GM12878 (cell line): ENCODE measurements at regions not wholly inside any gene's neighbourhood (a gene's known extent, or its start where the extent isn't known, plus 50 kb on each side); places are given as distances from the start of the nearest gene placed in this dataset.

Experiments used
- ATAC-seq: fragments of 200-7000 bp; cut with Tn5 transposase; 3 replicates; pipeline ENCODE4 v1.9.1; 2020; ENCODE audit warnings: mild to moderate bottlenecking, moderate library complexity
- BruUV-seq: library from RNA; stranded (reverse); fragments of 400-500 nt; replicated peaks from 2 replicates; lab custom pipeline; 2021; lab: Mats Ljungman, UMichigan
- CTCF ChIA-PET: fragments of 300-600 bp; sonication (Branson Sonifier 250); formaldehyde crosslinking; extraction: SDS; loops from one replicate; lab custom pipeline; 2021; ENCODE audit warnings: inconsistent platforms; lab: Yijun Ruan, JAX
- POLR2A ChIA-PET: fragments of 350-600 bp; formaldehyde crosslinking; extraction: SDS; loops from one replicate; lab custom pipeline; 2021; ENCODE audit warnings: inconsistent platforms; lab: Charles Lee
- RAD21 ChIA-PET: fragments of 300-600 bp; sonication (Branson Sonifier 250); formaldehyde crosslinking; loops from one replicate; lab custom pipeline; 2023; ENCODE audit warnings: antibody characterized with exemption; ENCODE audit not compliant: unreplicated experiment; lab: Charles Lee
- SMC1A ChIA-PET: fragments of 300-600 bp; sonication (Branson Sonifier 250); formaldehyde crosslinking; loops from one replicate; lab custom pipeline; 2023; ENCODE audit not compliant: unreplicated experiment, uncharacterized antibody; lab: Charles Lee
- DNase-seq: peaks from one replicate; pipeline ENCODE4 v3.0.0-alpha.2; 2011; ENCODE audit warnings: low read depth, low spot score
- FAIRE-seq: peaks from 3 replicates; lab custom pipeline; 2011; peaks lifted over from hg19 to GRCh38; lab: Jason Lieb, UNC
- H2AFZ ChIP-seq: 2 replicates; pipeline ENCODE4 v1.6.0; 2011; ENCODE audit warnings: low read depth, low read length, control low read depth; ENCODE audit not compliant: control insufficient read depth
- H3K27ac ChIP-seq: 2 replicates; pipeline ENCODE4 v1.5.1; 2011; ENCODE audit warnings: control low read depth; ENCODE audit not compliant: control insufficient read depth, insufficient read depth
- H3K27me3 ChIP-seq, 2 experiments: replicated peaks in 1 of 2; 2 replicates each; pipeline versions ENCODE4 v1.6.0 to v1.6.1; 2011; ENCODE audit warnings: low read length in 1 of 2; ENCODE audit not compliant: control insufficient read depth in 2 of 2, insufficient read depth in 2 of 2
- H3K36me3 ChIP-seq, 2 experiments: 2 replicates each; pipeline ENCODE4 v1.5.1; 2011; ENCODE audit warnings: low read length in 1 of 2; ENCODE audit not compliant: control insufficient read depth in 2 of 2, insufficient read depth in 2 of 2
- H3K4me1 ChIP-seq: 2 replicates; pipeline ENCODE4 v1.6.1; 2011; ENCODE audit warnings: mild to moderate bottlenecking, low read length, moderate library complexity, mixed read lengths; ENCODE audit not compliant: control insufficient read depth, insufficient read depth
- H3K4me2 ChIP-seq: 2 replicates; pipeline ENCODE4 v1.6.0; 2011; ENCODE audit warnings: control low read depth; ENCODE audit not compliant: control insufficient read depth, insufficient read depth
- H3K4me3 ChIP-seq: fragments of 200-600 bp; sonication (generic); 2 replicates; pipeline ENCODE4 v1.5.1; 2016
- H3K79me2 ChIP-seq: 2 replicates; pipeline ENCODE4 v1.6.0; 2011; ENCODE audit warnings: low read length; ENCODE audit not compliant: control insufficient read depth, insufficient read depth
- H3K9ac ChIP-seq: 2 replicates; pipeline ENCODE4 v1.8.0; 2011; ENCODE audit warnings: low read length, control low read depth, mixed read lengths; ENCODE audit not compliant: control insufficient read depth, insufficient read depth
- H3K9me3 ChIP-seq: replicated peaks from 3 replicates; pipeline ENCODE4 v1.5.1; 2011; ENCODE audit warnings: mild to moderate bottlenecking, low read length; ENCODE audit not compliant: control insufficient read depth, insufficient read depth
- H4K20me1 ChIP-seq: 2 replicates; pipeline ENCODE4 v1.6.0; 2011; ENCODE audit not compliant: control insufficient read depth, insufficient read depth
- CBX5 ChIP-seq: sonication (generic); IDR thresholded peaks from 2 replicates; pipeline ENCODE4 v1.6.1; 2016; ENCODE audit warnings: low read depth, moderate library complexity, mild to moderate bottlenecking, inconsistent platforms
- FOXM1 ChIP-seq: IDR thresholded peaks from 2 replicates; pipeline ENCODE4 v1.6.1; 2012; ENCODE audit warnings: low read depth, mild to moderate bottlenecking, inconsistent platforms, low read length, moderate library complexity
- MYB ChIP-seq: fragments of 150-350 bp; IDR thresholded peaks from 2 replicates; pipeline ENCODE4 v1.6.1; 2014; ENCODE audit warnings: mild to moderate bottlenecking, low read depth, low read length, borderline replicate concordance
- RAD51 ChIP-seq: fragments of 450-650 bp; IDR thresholded peaks from 2 replicates; pipeline ENCODE4 v1.6.1; 2016; ENCODE audit warnings: moderate library complexity, mild to moderate bottlenecking, inconsistent platforms
- TBL1XR1 ChIP-seq: IDR thresholded peaks from 2 replicates; pipeline ENCODE4 v1.6.1; 2012; ENCODE audit warnings: low read depth, low read length, improper control_type of control experiment
- ZBED1 ChIP-seq: IDR thresholded peaks from 2 replicates; pipeline ENCODE4 v1.6.1; 2016; ENCODE audit warnings: borderline replicate concordance
- WGBS: methylation state at CpG from one replicate; pipeline ENCODE4 v1.1.6; 2016; ENCODE audit warnings: low lambda C conversion rate; ENCODE audit not compliant: insufficient replicate concordance, insufficient coverage; ENCODE audit errors: missing lambda C conversion rate; 5-methylcytosine and 5-hydroxymethylcytosine counted together
- in situ Hi-C: fragments of 300-500 bp; cut with MboI; formaldehyde crosslinking; loops from 9 replicates; pipeline ENCODE4 v1.14.3; 2018; ENCODE audit warnings: mixed read lengths
- intact Hi-C: fragments of 100-400 bp; cut with micrococcal nuclease; formaldehyde crosslinking; loops from one replicate; pipeline ENCODE4 v1.14.2; 2022; ENCODE audit not compliant: unreplicated experiment
- TF ChIP-seq, protein P1 (sequence below): fragments of 150-350 bp; IDR thresholded peaks from 2 replicates; pipeline ENCODE4 v1.6.1; 2016; ENCODE audit warnings: low read depth, low read length
- TF ChIP-seq, protein P2 (sequence below): fragments of 450-650 bp; IDR thresholded peaks from 2 replicates; pipeline ENCODE4 v1.6.1; 2017; ENCODE audit warnings: mild to moderate bottlenecking, low read depth, inconsistent platforms; ENCODE audit not compliant: poor library complexity, severe bottlenecking
- TF ChIP-seq, protein P3 (sequence below): fragments of 450-650 bp; IDR thresholded peaks from 2 replicates; pipeline ENCODE4 v1.6.1; 2017; ENCODE audit warnings: borderline replicate concordance

DNA sequence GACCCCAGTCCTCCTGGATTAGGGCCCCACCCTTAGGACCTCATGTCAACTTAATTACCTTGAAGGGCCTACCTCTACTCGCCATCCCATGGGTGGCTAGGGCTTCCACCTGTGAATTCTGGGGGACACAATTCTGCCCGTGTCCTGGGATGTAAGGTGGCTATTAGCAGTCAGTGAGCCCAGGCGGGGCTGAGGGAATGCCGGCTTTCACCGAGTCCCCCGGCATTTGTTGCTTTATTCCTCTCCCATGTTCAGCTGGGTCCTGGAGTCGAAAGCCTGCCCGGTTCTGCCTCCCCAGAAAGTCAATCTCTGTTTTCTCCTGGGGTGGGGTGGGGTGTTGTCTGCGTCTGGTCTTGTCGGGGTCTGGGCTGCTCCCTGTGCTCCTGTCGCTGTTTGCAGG lies 125.6 kb downstream of the GLRX3 start (continued):
- TF ChIP-seq RAD51: no peak

DNA sequence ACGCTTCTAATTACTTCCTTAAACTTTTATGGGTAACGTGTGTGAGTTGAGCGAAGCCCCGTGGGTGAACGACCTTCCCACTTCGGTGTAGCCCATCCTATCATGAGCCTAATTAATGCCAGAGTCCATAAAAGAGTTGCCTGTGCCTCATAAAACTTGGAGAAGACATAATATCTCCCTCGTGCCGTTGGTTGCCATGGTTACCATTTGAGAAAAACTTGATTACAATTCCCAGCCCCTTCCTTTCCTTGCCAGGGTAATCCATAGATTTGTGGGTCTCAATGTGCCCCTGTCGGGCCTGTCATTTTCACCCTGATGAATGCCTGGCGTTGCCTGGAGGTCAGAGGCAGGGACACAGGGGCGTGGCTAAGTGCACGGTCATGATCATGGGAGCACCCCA lies 127.1 kb downstream of the GLRX3 start:
- no peak overlapping the region for H3K4me2 ChIP-seq
- POLR2A ChIA-PET: no interaction called here
- no peaks in the 10 kb centered on the region for H3K27me3 ChIP-seq
- DNase-seq (no peak), ATAC-seq (no peak), FAIRE-seq (no peak)
- WGBS: 17% methylated on average over 12 of the region's 12 CpGs
- no peaks in the 10 kb centered on the region for H3K36me3 ChIP-seq
- SMC1A ChIA-PET: no interaction called here
- intact Hi-C loops (no loop called here), in situ Hi-C loops (no loop called here)
- H3K9me3 ChIP-seq: no peaks in the 10 kb centered on the region; the same call in 1 of the 3 replicates
- H3K4me1 ChIP-seq: no peaks in the 10 kb centered on the region
- CTCF ChIA-PET: no interaction called here
- RAD21 ChIA-PET: no interaction called here
- H2AFZ ChIP-seq: no peak overlapping the region
- no peak overlapping the region for H3K9ac ChIP-seq
- H3K4me3 ChIP-seq: no peak overlapping the region
- no peaks in the 10 kb centered on the region for H4K20me1 ChIP-seq
- no TSS peak for BruUV-seq
- no peak overlapping the region for H3K27ac ChIP-seq
- no peaks in the 10 kb centered on the region for H3K79me2 ChIP-seq
- TF ChIP-seq, protein P1, sequence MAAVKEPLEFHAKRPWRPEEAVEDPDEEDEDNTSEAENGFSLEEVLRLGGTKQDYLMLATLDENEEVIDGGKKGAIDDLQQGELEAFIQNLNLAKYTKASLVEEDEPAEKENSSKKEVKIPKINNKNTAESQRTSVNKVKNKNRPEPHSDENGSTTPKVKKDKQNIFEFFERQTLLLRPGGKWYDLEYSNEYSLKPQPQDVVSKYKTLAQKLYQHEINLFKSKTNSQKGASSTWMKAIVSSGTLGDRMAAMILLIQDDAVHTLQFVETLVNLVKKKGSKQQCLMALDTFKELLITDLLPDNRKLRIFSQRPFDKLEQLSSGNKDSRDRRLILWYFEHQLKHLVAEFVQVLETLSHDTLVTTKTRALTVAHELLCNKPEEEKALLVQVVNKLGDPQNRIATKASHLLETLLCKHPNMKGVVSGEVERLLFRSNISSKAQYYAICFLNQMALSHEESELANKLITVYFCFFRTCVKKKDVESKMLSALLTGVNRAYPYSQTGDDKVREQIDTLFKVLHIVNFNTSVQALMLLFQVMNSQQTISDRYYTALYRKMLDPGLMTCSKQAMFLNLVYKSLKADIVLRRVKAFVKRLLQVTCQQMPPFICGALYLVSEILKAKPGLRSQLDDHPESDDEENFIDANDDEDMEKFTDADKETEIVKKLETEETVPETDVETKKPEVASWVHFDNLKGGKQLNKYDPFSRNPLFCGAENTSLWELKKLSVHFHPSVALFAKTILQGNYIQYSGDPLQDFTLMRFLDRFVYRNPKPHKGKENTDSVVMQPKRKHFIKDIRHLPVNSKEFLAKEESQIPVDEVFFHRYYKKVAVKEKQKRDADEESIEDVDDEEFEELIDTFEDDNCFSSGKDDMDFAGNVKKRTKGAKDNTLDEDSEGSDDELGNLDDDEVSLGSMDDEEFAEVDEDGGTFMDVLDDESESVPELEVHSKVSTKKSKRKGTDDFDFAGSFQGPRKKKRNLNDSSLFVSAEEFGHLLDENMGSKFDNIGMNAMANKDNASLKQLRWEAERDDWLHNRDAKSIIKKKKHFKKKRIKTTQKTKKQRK: no peak
- TF ChIP-seq ZBED1 (no peak), FOXM1 (no peak), MYB (no peak), TBL1XR1 (no peak), CBX5 (no peak)
- TF ChIP-seq, protein P2, sequence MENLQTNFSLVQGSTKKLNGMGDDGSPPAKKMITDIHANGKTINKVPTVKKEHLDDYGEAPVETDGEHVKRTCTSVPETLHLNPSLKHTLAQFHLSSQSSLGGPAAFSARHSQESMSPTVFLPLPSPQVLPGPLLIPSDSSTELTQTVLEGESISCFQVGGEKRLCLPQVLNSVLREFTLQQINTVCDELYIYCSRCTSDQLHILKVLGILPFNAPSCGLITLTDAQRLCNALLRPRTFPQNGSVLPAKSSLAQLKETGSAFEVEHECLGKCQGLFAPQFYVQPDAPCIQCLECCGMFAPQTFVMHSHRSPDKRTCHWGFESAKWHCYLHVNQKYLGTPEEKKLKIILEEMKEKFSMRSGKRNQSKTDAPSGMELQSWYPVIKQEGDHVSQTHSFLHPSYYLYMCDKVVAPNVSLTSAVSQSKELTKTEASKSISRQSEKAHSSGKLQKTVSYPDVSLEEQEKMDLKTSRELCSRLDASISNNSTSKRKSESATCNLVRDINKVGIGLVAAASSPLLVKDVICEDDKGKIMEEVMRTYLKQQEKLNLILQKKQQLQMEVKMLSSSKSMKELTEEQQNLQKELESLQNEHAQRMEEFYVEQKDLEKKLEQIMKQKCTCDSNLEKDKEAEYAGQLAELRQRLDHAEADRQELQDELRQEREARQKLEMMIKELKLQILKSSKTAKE: no peak
- TF ChIP-seq, protein P3, sequence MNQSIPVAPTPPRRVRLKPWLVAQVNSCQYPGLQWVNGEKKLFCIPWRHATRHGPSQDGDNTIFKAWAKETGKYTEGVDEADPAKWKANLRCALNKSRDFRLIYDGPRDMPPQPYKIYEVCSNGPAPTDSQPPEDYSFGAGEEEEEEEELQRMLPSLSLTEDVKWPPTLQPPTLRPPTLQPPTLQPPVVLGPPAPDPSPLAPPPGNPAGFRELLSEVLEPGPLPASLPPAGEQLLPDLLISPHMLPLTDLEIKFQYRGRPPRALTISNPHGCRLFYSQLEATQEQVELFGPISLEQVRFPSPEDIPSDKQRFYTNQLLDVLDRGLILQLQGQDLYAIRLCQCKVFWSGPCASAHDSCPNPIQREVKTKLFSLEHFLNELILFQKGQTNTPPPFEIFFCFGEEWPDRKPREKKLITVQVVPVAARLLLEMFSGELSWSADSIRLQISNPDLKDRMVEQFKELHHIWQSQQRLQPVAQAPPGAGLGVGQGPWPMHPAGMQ: no peak
